Endothelial cell of umbilical vein (primary cell): ENCODE measurements at regions not wholly inside any gene's neighbourhood (a gene's known extent, or its start where the extent isn't known, plus 50 kb on each side); places are given as distances from the start of the nearest gene placed in this dataset.

Experiments used
- BruUV-seq: library from RNA; stranded (reverse); fragments of 400-500 nt; replicated peaks from 2 replicates; lab custom pipeline; 2021; lab: Mats Ljungman, UMichigan
- CTCF ChIA-PET: fragments of 300-600, 350-600 bp; sonication (Branson Sonifier 250); formaldehyde crosslinking; loops from one replicate; lab custom pipeline; 2021; ENCODE audit warnings: antibody characterized with exemption, inconsistent platforms; lab: Charles Lee
- POLR2A ChIA-PET: fragments of 300-600, 350-600 bp; sonication (Branson Sonifier 250); formaldehyde crosslinking; loops from one replicate; lab custom pipeline; 2021; ENCODE audit warnings: antibody characterized with exemption, inconsistent platforms; lab: Charles Lee
- DNase-seq: peaks from one replicate; pipeline ENCODE4 v3.0.0-alpha.2; 2011; ENCODE audit warnings: low read depth, low spot score
- FAIRE-seq: peaks from 2 replicates; lab custom pipeline; 2011; peaks lifted over from hg19 to GRCh38; lab: Jason Lieb, UNC
- H2AFZ ChIP-seq: 2 replicates; pipeline ENCODE4 v1.6.0; 2012; ENCODE audit warnings: low read depth, low read length, control low read depth, inconsistent platforms
- H3K27ac ChIP-seq: 2 replicates; pipeline ENCODE4 v1.5.1; 2011; ENCODE audit warnings: low read depth, mild to moderate bottlenecking, control low read depth, low read length, moderate library complexity; ENCODE audit not compliant: insufficient read depth
- H3K27me3 ChIP-seq, 2 experiments: 2 replicates each; pipeline versions ENCODE4 v1.6.0 to v1.6.1; 2011; ENCODE audit warnings: low read length in 2 of 2, mixed read lengths in 1 of 2; ENCODE audit not compliant: control insufficient read depth in 2 of 2, insufficient read depth in 2 of 2
- H3K36me3 ChIP-seq, 2 experiments: 2 replicates in 1 of 2; 3 replicates in 1 of 2; pipeline ENCODE4 v1.5.1; 2011; ENCODE audit warnings: low read length in 2 of 2, mild to moderate bottlenecking in 1 of 2, moderate library complexity in 1 of 2; ENCODE audit not compliant: control insufficient read depth in 2 of 2, insufficient read depth in 2 of 2; ENCODE audit errors: extremely low read depth in 1 of 2
- H3K4me1 ChIP-seq: 3 replicates; pipeline ENCODE4 v1.5.1; 2011; ENCODE audit warnings: mild to moderate bottlenecking, low read length; ENCODE audit not compliant: control insufficient read depth, insufficient read depth; ENCODE audit errors: extremely low read depth
- H3K4me2 ChIP-seq: 2 replicates; pipeline ENCODE4 v1.6.1; 2011; ENCODE audit warnings: low read length, control low read depth, mixed read lengths; ENCODE audit not compliant: insufficient read depth
- H3K4me3 ChIP-seq, 3 experiments: fragments of 200-600 bp in 1 of 3; sonication (generic), shearing (Covaris generic) in 1 of 3; replicated peaks in 1 of 3; 2 replicates each; pipeline ENCODE4 v1.5.1; 2011 to 2016; ENCODE audit warnings: control low read depth in 3 of 3, low read length in 3 of 3, mild to moderate bottlenecking in 2 of 3, inconsistent platforms in 1 of 3, low read depth in 1 of 3, moderate library complexity in 1 of 3; ENCODE audit not compliant: insufficient read depth in 1 of 3
- H3K79me2 ChIP-seq: 2 replicates; pipeline ENCODE4 v1.6.0; 2012; ENCODE audit warnings: low read length, inconsistent platforms; ENCODE audit not compliant: control insufficient read depth, insufficient read depth
- H3K9ac ChIP-seq: replicated peaks from 2 replicates; pipeline ENCODE3; 2011; ENCODE audit warnings: low read length, control low read depth; ENCODE audit not compliant: insufficient read depth; ENCODE audit errors: extremely low read depth
- H3K9me1 ChIP-seq: replicated peaks from 3 replicates; pipeline ENCODE4 v1.6.0; 2011; ENCODE audit warnings: mild to moderate bottlenecking, low read length; ENCODE audit not compliant: control insufficient read depth, insufficient read depth; ENCODE audit errors: extremely low read depth
- H3K9me3 ChIP-seq: replicated peaks from 2 replicates; pipeline ENCODE4 v1.5.1; 2012; ENCODE audit warnings: low read length, inconsistent platforms; ENCODE audit not compliant: control insufficient read depth, insufficient read depth
- H4K20me1 ChIP-seq: replicated peaks from 2 replicates; pipeline ENCODE3; 2011; ENCODE audit warnings: mild to moderate bottlenecking, low read length; ENCODE audit not compliant: control insufficient read depth, insufficient read depth; ENCODE audit errors: extremely low read depth
- CTCF ChIP-seq, 2 donors: IDR thresholded peaks; 1 replicate in 1 of 2; 2 replicates in 1 of 2; pipeline ENCODE4 v1.5.1; 2011; ENCODE audit warnings: low read length in 2 of 2, mild to moderate bottlenecking in 2 of 2, moderate library complexity in 2 of 2, control low read depth in 1 of 2, inconsistent platforms in 1 of 2, low read depth in 1 of 2; ENCODE audit not compliant: insufficient read depth in 1 of 2; ENCODE audit errors: extremely low read depth in 1 of 2
- EZH2 ChIP-seq: IDR thresholded peaks from 2 replicates; pipeline ENCODE4 v1.6.1; 2012; ENCODE audit warnings: borderline replicate concordance, low read depth, mild to moderate bottlenecking, moderate library complexity, low read length, inconsistent platforms; ENCODE audit not compliant: severe bottlenecking
- FOS ChIP-seq: IDR thresholded peaks from 2 replicates; pipeline ENCODE4 v1.6.1; 2011; ENCODE audit warnings: mild to moderate bottlenecking, low read length, moderate library complexity, borderline replicate concordance; ENCODE audit not compliant: insufficient read depth
- GATA2 ChIP-seq: IDR thresholded peaks from 2 replicates; pipeline ENCODE4 v1.7.0; 2011; ENCODE audit warnings: low read depth, mild to moderate bottlenecking, moderate library complexity, mixed read lengths, low read length; ENCODE audit not compliant: insufficient read length, insufficient read depth
- JUN ChIP-seq: IDR thresholded peaks from 2 replicates; pipeline ENCODE4 v1.6.1; 2011; ENCODE audit warnings: borderline replicate concordance, low read depth; ENCODE audit not compliant: insufficient read length, insufficient read depth
- MAX ChIP-seq: IDR thresholded peaks from 2 replicates; pipeline ENCODE4 v1.6.1; 2011; ENCODE audit not compliant: insufficient read depth, insufficient read length
- MYC ChIP-seq: IDR thresholded peaks from one replicate; pipeline ENCODE4 v1.6.1; 2011; ENCODE audit warnings: mild to moderate bottlenecking, low read depth, low read length
- POLR2A ChIP-seq: IDR thresholded peaks from 2 replicates; pipeline ENCODE4 v1.6.1; 2012; ENCODE audit warnings: low read depth, mild to moderate bottlenecking, control low read depth, low read length
- POLR2AphosphoS5 ChIP-seq: IDR thresholded peaks from 2 replicates; pipeline ENCODE4 v1.6.1; 2012; ENCODE audit warnings: low read depth, mild to moderate bottlenecking, control low read depth, low read length, moderate library complexity; ENCODE audit not compliant: insufficient read depth
- dilution Hi-C: fragments of 300-500 bp; cut with MboI; formaldehyde crosslinking; loops from one replicate; pipeline ENCODE4 v1.15.0; 2019; ENCODE audit warnings: low sequenced_read_pairs; ENCODE audit not compliant: extremely low pct_ligation_motif_present
- intact Hi-C: fragments of 100-400 bp; cut with micrococcal nuclease; formaldehyde crosslinking; loops from one replicate; pipeline ENCODE4 v1.10.0; 2022

GRCh38 chr3:30077746-30078145 is 528.7 kb upstream of the TGFBR2 start:
- Histone ChIP-seq H3K36me3 (no peaks in the 10 kb centered on the region), H3K79me2 (no peaks in the 10 kb centered on the region), H3K27ac (no peak overlapping the region), H3K9me3 (no peaks in the 10 kb centered on the region), H3K4me2 (no peak overlapping the region), H3K9me1 (no peaks in the 10 kb centered on the region), H3K27me3 (no peaks in the 10 kb centered on the region), H3K4me3 (no peak overlapping the region), H2AFZ (no peak overlapping the region), H4K20me1 (no peaks in the 10 kb centered on the region), H3K4me1 (no peaks in the 10 kb centered on the region), H3K9ac (no peak overlapping the region)
- intact Hi-C loops = no loop called here
- ChIA-PET CTCF (interaction anchor here (1.1 kb wide), 1 partner anchor 9 kb away, joined by 3 read pairs; no protein-coding TSS in a partner anchor), POLR2A (no interaction called here)
- TF ChIP-seq POLR2A = no peak
- no peak for TF ChIP-seq CTCF (IDR thresholded peaks at IDR 0.05; ENCODE audit: extremely low read depth in 1 of 2, insufficient read depth in 1 of 2, low read depth in 1 of 2, low read length in 2 of 2)
- TF ChIP-seq JUN = no peak
- TF ChIP-seq FOS = no peak
- no peak for TF ChIP-seq EZH2
- no peak for TF ChIP-seq MAX
- TF ChIP-seq MYC = no peak
- no peak for TF ChIP-seq POLR2AphosphoS5
- TF ChIP-seq GATA2 = no peak
- FAIRE-seq (no peak), DNase-seq (no peak)
- dilution Hi-C loops = no loop called here
- BruUV-seq = no TSS peak
